T-helper 2 cell (primary cell): ENCODE measurements at regions not wholly inside any gene's neighbourhood (a gene's known extent, or its start where the extent isn't known, plus 50 kb on each side); places are given as distances from the start of the nearest gene placed in this dataset.

Experiments
- DNase-seq, 5 experiments: peaks; one replicate each; pipeline versions ENCODE4 v3.0.0 to v3.0.0-alpha.2; 2012 to 2022

GRCh38 chr1:37391211-37392011 lies 83.0 kb upstream of the ZC3H12A start:
- no peak for DNase-seq

GRCh38 chr1:37392051-37392450 lies 82.3 kb upstream of the ZC3H12A start:
- no peak for DNase-seq

GRCh38 chr1:37393173-37394120 lies 80.9 kb upstream of the ZC3H12A start:
- no peak for DNase-seq

GRCh38 chr1:37394574-37395464 lies 79.6 kb upstream of the ZC3H12A start:
- no peak for DNase-seq

- no peak for DNase-seq
Measured at GRCh38 chr1:37398096-37398495, 76.3 kb upstream of the ZC3H12A start.

- no peak for DNase-seq
Measured at GRCh38 chr1:37399205-37399604, 75.2 kb upstream of the ZC3H12A start.

GRCh38 chr1:37399830-37400464 lies 74.4 kb upstream of the ZC3H12A start:
- DNase-seq: no peak

- DNase-seq: no peak
Measured at GRCh38 chr1:37400466-37401225, 73.7 kb upstream of the ZC3H12A start.

GRCh38 chr1:37403166-37403565 lies 71.2 kb upstream of the ZC3H12A start:
- DNase-seq: no peak

GRCh38 chr1:37404711-37405110 lies 69.7 kb upstream of the ZC3H12A start:
- DNase-seq: no peak

GRCh38 chr1:37410105-37410504 lies 64.3 kb upstream of the ZC3H12A start:
- DNase-seq: no peak

GRCh38 chr1:37410815-37411214 lies 63.6 kb upstream of the ZC3H12A start:
- peak in 1 of 5 experiments; percentile 13 for DNase-seq

- DNase-seq: no peak
Measured at GRCh38 chr1:37415611-37416244, 58.7 kb upstream of the ZC3H12A start.

GRCh38 chr1:37420456-37420855 lies 53.9 kb upstream of the ZC3H12A start:
- DNase-seq: no peak

GRCh38 chr1:37423810-37424209 lies 50.6 kb upstream of the ZC3H12A start:
- no peak for DNase-seq

- DNase-seq: no peak
Measured at GRCh38 chr1:37424523-37424922, 49.9 kb upstream of the ZC3H12A start.
